Ovary (tissue), 3 donors: ENCODE measurements at regions not wholly inside any gene's neighbourhood (a gene's known extent, or its start where the extent isn't known, plus 50 kb on each side); places are given as distances from the start of the nearest gene placed in this dataset.

Source experiments
- POLR2A ChIP-seq: fragments of 450-650 bp; IDR thresholded peaks from one replicate; pipeline ENCODE4 v1.6.1; 2017; ENCODE audit warnings: antibody characterized with exemption, mild to moderate bottlenecking, moderate library complexity
- TF ChIP-seq, protein P1 (sequence below), 3 donors: fragments of 450-650 bp in 2 of 3; fragments of 200-600 bp in 1 of 3; IDR thresholded peaks; one replicate each; pipeline versions ENCODE4 v1.5.1 to v1.8.0; 2016 to 2022; ENCODE audit warnings: antibody characterized with exemption in 3 of 3, mild to moderate bottlenecking in 1 of 3
- donor health status: DM: no; HTN: no; CAD: no.

DNA sequence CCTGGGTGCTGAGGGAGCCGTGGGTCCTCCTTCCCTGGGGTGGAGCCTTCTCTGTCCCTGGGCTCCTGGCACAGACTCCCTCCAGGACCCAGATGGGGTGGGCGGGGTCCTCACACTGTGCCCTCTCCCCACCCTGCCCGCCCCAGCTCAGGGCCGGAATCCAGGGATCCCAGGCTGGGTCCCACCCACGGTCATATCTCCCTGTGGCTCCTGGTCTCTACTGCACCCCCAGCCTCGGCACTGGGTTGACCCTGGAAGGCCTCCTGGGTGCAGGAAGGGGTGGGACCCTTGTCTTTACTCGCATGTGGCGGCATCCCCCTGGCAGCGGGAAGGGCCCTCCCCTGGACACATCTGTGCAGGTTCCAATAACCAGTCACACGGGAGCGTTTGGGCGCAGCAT lies 75.8 kb upstream of the EIF5 start:
- TF ChIP-seq, protein P1, sequence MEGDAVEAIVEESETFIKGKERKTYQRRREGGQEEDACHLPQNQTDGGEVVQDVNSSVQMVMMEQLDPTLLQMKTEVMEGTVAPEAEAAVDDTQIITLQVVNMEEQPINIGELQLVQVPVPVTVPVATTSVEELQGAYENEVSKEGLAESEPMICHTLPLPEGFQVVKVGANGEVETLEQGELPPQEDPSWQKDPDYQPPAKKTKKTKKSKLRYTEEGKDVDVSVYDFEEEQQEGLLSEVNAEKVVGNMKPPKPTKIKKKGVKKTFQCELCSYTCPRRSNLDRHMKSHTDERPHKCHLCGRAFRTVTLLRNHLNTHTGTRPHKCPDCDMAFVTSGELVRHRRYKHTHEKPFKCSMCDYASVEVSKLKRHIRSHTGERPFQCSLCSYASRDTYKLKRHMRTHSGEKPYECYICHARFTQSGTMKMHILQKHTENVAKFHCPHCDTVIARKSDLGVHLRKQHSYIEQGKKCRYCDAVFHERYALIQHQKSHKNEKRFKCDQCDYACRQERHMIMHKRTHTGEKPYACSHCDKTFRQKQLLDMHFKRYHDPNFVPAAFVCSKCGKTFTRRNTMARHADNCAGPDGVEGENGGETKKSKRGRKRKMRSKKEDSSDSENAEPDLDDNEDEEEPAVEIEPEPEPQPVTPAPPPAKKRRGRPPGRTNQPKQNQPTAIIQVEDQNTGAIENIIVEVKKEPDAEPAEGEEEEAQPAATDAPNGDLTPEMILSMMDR (IDR thresholded peaks at IDR 0.05): no peak
- no peak for TF ChIP-seq POLR2A
